H1 (cell line): ENCODE measurements at regions not wholly inside any gene's neighbourhood (a gene's known extent, or its start where the extent isn't known, plus 50 kb on each side); places are given as distances from the start of the nearest gene placed in this dataset.

Source experiments
- RNF2 ChIP-seq: fragments of 200-900, 300-1000 bp; sonication (generic); IDR thresholded peaks from 2 replicates; pipeline ENCODE4 v1.7.1; 2016; ENCODE audit warnings: borderline replicate concordance, low read depth, mild to moderate bottlenecking, antibody characterized with exemption, low read length; ENCODE audit not compliant: poor library complexity, severe bottlenecking; ENCODE audit errors: missing control alignments
- TF ChIP-seq, protein P1 (sequence below), 3 experiments: IDR thresholded peaks; 1 replicate in 2 of 3; 2 replicates in 1 of 3; pipeline versions ENCODE4 v1.5.1 to v1.6.1; 2011; ENCODE audit warnings: low read length in 3 of 3, mild to moderate bottlenecking in 3 of 3, inconsistent platforms in 2 of 3, low read depth in 1 of 3, moderate library complexity in 1 of 3; ENCODE audit not compliant: insufficient read depth in 1 of 3; ENCODE audit errors: control extremely low read depth in 1 of 3

DNA sequence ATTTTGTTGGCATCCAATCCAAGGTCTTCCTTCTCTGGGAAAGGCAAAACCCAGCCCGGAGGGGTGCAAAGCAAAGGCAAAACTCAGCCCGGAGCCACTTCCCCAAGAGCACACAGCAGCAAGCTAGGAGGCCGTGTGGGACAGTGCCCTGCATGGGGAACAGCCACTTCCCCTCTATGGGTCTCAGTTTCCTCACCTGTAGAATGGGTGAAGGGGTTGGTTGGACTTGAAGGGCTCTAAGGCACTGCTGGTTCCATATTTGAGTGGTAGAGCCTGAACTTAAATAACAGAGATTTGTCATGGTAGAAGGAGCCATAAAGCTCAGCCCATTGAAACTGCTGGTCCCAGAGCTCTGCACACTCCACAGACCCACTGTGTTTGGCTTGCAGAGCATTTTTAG is 51.3 kb upstream of the CCDC167 start (continued):
- TF ChIP-seq, protein P1, sequence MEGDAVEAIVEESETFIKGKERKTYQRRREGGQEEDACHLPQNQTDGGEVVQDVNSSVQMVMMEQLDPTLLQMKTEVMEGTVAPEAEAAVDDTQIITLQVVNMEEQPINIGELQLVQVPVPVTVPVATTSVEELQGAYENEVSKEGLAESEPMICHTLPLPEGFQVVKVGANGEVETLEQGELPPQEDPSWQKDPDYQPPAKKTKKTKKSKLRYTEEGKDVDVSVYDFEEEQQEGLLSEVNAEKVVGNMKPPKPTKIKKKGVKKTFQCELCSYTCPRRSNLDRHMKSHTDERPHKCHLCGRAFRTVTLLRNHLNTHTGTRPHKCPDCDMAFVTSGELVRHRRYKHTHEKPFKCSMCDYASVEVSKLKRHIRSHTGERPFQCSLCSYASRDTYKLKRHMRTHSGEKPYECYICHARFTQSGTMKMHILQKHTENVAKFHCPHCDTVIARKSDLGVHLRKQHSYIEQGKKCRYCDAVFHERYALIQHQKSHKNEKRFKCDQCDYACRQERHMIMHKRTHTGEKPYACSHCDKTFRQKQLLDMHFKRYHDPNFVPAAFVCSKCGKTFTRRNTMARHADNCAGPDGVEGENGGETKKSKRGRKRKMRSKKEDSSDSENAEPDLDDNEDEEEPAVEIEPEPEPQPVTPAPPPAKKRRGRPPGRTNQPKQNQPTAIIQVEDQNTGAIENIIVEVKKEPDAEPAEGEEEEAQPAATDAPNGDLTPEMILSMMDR (IDR thresholded peaks at IDR 0.05; ENCODE audit: control extremely low read depth in 1 of 3, insufficient read depth in 1 of 3, low read depth in 1 of 3, low read length in 3 of 3): no peak
- TF ChIP-seq RNF2: no peak
